G401.6 (cell line): ENCODE measurements at regions not wholly inside any gene's neighbourhood (a gene's known extent, or its start where the extent isn't known, plus 50 kb on each side); places are given as distances from the start of the nearest gene placed in this dataset.
A peak's percentile ranks its signal among the peaks of the same experiment; 100 is the strongest.

Experiments used
- FAIRE-seq: peaks from 2 replicates; lab custom pipeline; 2012; peaks lifted over from hg19 to GRCh38; lab: Jason Lieb, UNC

DNA sequence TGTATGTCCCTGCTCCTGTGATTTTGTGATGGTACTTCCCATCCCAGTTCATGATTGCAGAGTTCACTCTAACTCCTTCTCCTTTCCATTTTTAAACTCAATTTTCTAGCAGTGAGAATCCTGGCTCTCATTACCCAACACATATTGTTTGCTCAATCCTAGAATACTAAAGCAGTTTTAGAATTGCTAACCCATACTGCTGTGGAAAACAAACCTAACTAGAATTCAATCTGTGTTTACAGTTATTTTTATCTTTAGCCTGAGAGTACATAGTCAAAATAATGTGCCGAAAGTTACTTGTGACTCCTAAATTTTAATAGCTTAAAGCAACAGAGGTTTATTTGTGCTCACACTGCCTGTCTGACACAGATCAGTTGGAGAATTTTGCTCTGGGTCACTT, 508.0 kb downstream of the AACS start:
- no peak for FAIRE-seq

DNA sequence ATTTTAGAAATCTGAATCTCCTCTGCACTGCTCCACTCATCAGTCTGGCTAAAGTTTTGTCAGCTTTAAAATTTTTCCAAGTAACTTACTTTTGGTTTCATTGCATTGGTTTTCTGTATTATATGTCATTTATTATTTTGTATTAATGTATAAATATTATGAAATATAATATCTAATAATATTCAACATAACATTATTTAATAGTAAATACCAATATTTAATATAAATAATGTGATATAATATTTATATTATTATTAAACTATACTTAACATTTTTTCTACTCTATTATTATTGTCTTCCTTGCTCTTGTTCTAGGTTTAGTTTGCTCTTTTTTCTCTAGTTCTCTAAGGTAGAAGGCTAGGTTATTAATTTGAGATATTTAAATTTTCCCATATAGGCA, 512.1 kb downstream of the AACS start:
- FAIRE-seq: peak; percentile 88

DNA sequence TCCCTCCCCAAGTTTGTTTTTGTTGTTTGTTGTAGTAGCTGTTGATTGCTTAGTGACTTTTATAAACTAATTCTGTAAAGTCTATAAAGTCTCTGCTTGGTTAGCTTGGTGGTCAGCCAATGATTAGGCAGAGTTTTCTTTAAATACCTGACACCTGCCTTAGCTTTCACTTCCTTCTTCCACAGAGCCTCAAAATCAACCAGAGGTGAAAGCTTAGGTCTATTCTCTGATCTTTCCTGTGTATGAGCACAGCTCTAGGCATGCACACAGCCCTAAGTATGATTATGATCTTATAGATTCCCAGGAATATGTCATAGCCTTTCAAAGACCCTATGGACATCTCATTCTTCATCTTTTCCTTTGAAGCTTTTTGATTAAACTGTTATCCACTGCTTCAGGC, 514.7 kb downstream of the AACS start:
- no peak for FAIRE-seq

DNA sequence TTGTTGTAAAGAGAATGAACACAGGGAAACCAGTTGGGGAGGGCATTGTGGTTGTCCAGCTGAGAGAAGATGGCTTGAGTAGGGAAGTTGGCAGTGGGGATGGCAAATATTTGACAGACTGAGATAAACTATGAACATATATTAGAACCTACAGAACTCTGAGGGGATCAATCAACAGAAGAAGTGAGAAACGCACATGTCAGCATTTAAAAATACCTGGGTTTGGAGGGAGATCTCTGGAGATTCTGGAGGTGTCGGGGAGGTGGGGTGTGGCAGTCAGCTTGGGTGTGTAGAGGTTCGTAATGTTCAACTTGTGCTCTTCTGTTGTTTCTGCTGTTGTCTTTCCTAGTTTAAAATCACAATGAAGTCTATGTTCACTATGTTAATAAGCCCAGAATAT, 517.8 kb downstream of the AACS start:
- no peak for FAIRE-seq

DNA sequence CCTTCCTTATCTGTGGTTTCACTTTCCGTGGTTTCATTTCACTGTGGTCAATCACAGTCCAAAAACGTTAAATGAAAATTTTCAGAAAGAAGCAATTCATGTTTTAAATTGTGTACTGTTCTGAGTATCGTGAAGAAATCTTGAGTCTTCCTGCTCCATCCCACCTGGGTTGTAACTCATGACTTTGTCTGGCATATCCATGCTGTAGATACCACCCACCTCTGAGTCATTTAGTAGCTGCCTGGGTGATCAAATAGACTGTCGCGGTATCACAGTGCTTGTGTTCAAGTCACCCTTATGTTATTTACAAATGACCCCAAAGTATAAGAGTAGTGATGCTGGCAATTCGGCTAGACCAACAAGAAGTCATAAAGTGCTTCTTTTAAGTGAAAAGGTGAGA, 521.2 kb downstream of the AACS start:
- no peak for FAIRE-seq

DNA sequence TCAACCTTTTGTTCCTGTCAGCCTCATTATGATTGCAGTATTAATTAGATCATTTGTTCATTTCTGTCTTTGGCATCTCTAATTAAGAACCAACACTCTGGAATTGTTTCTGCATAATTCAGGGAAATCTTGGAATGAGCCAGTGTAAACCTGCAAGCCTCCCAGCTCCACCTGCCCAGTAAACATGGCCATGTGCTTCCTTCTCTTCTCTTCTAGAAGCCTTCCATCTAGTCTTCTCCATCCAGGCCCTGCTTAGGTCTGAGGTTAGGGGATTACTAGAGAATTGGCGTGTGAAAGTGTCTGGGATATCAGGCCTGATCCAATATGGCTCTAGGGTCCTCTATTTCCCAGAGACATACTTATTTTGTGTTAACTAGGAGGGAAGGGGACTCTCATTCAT, 528.0 kb downstream of the AACS start:
- no peak for FAIRE-seq

DNA sequence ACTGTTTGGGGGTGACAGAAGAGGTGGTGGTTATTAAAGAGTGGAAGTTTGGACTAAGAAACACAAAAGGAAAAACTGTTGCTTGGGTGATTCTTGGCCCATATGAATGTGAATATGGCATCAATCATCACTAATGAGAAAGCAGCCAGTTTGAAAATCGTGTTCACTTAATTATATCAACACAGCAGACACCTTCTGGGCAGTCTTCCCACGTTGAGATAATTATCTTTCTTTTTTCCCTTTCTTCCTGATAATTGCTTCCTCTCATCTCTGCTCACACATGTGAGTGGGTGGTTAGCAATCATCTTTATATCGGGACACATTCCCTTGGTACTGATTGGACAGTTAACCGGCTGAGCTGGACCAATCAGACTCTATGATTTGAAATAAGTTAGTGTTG, 539.7 kb downstream of the AACS start:
- FAIRE-seq: no peak

DNA sequence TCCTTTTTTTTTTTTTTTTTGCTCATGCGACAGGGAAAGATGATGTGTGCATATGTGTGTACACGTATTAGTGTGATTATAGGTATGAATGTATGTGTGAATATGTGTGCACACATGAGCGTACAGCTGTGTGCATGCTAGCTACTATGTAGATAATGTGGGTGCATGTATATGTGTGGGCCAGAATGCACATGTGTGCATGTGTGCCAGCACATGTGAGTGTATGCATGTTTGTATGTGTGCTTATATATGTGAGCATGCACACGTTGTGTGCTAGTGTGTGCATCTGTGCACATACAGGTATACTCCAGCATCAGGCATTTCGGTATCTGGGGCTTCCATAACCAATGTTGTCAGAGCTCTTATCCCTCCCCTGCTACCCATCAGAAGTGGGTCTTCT, 541.1 kb downstream of the AACS start:
- FAIRE-seq: no peak

DNA sequence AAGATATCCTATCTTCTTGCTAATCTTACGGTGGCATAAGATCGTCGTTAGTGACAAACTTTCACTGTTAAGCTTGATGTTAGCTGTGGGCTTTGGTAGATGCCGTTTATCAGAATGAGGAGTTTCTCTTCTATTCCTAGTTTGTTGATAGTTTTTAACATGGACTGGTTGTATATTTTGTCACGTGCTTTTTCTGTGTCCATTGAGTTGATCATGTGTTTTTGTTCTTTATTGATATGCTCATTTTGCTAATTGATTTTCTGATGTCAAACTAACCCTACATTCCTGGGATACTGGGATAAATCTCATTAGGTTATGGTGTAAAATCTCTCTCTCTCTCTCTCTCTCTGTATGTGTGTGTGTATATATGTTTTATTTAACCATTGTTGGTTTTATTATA, 545.1 kb downstream of the AACS start:
- FAIRE-seq: no peak

DNA sequence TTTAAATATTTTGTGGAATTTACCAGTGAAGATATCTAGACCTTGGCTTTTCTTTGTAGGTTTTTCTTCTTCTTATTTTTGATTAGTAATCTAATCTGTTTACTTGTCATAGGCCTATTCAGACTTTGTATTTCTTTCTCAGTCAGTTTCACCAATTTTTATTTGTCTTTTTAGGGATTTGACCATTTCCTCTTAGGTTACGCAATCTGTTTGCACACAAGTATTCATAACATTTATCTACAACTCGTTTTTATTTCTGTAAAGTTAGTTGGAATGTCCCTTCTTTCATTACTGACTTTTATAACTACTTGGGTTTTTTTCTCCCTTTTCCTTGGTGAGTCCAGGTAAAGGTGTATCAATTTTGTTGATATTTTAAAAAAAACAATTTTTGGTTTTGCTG, 545.7 kb downstream of the AACS start:
- no peak for FAIRE-seq

DNA sequence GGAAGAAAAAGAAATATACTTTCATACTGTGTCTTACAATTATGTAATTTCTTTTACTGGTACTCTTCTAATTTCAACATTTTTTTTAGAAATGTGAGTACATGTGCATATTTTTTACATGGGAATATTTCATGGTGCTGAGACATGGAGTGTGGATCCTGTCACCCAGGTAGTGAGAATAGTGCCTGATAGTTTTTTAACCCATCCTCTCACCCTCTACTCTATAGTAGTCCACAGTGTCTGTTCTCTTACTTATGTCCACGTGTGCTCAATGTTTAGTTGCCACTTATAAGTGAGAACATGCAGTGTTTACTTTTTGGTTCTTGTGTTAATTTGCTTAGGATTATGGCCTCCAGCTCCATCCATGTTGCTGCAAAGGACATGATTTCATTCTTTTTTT, 548.8 kb downstream of the AACS start:
- no peak for FAIRE-seq

DNA sequence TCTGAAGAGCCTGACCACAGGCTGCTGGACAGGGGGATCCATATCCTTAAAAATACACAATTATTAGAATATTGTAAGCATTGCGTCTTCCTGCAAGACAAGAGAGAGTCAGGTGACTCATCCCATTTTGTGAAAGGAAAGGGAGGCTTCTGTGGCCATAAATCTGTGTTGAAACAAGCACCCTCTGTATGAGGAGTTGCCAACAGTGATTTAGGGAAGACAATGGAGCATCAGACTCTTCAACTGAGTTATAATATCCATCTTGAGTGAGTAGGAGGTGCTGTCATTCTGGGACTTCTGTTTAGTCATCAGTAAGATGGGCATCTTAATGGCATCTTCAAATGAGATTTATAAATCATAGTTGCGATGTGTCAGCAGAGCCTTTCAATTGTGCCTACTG, 554.5 kb downstream of the AACS start:
- no peak for FAIRE-seq

DNA sequence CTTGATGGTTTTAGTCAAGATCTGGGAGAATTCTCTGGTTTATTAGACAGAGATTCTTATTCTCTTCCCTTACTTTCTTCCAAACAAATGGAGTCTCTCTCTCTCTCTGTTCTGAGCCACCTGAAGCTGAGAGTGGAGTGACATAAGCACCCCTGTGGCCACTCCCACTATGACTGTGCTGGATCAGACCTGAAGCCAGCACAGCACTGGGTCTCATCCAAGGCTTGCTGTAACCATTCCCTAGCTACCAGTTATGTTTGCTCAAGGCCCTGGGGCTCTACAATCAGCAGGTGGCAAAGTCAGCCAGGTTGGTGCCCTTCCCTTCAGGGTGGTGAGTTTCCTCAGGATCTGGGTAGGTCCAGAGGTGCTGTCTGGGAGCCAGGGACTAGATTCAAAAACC, 568.5 kb downstream of the AACS start:
- FAIRE-seq: no peak

DNA sequence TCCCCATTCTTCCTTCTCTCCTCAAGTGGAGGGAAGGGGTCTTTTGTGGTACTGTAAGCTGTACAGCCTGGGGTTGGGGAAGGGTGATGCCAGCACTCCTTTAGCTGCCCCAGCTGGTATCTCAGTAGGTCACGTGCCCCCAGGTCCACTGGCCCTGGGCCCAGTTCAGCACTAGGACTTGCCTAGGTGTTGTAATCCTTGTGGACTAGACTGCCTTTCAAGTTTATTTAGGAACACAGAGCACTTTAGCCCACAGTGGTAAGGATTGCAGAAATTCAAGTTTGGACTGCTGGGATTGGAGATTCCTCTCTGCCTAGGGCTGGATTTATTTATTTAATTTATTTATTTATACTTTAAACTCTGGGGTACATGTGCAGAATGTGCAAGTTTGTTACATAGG, 569.6 kb downstream of the AACS start:
- no peak for FAIRE-seq

DNA sequence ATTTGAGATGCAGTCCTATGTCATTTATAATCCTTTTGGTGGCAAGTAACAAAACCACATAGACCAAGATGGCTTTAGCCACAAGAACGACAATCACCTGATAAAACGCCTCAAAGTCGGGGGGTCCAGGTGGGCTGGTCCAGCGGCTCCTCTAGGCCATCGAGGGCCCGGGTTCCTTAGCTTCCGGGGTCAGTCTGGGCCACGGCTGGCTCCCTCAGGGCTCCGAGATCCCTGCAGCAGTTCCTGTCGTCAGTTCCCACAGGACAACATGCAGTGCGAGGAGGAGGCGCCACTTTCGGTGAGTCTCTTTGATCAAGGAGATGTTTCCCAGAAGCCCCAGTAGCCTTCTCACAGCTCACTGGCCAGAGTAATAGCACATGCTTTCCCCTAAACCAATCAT, 574.6 kb downstream of the AACS start:
- FAIRE-seq: no peak

DNA sequence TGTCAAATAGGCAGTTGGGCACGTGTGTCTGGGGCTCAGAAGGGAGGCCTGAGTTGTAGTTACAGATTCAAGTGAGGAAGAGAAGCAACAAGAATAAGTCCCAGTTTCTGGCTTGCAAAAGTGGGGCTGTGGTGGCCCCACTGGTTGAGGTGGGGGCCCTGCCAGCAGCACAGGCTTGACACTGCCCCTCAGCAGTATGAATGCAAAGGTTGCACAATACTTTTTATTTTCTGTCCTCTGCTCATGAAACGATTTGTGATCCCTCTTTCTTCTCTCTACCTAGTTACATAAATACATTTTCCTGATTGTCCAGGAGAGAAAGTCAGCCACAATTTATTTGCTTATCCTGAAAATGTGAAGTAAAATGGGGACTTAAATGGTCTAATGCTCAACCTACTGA, 577.8 kb downstream of the AACS start:
- no peak for FAIRE-seq

DNA sequence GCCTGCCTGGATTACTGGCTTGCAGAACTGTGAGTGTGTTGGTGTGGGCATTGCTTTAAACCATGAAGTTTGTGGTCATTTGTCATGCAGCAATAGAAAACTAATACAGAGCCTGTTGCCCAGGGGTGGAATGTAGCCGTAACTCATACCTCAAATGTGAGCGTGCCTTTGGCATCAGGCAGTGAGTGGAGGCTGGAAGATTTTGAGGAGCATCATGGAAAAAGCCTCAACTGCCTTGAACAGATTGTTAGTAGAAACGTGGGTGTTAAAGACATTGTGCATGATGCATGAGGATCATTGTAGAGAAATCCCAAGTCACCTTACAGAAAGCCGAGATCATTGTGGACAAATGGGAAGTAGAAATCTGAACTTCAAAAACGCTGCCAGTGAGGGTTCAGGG, 580.5 kb downstream of the AACS start:
- no peak for FAIRE-seq

DNA sequence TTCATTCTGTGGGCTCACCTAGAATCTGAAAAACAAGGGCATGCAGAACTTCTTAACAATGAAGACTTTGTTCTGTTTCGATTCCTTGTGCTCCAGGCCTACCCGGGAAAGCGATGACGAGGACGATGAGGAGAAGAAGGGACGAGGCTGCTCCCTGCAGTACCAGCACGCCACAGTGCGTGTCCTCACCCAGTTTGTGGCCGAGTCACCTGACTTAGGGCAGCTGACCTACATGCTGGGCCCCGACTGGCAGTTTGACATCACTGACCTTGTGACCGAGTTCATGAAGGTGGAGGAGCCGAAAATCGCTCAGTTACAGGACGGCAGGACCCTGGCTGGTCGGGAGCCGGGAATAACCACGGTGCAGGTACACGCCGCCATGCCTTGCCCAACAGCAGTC, 585.4 kb downstream of the AACS start:
- FAIRE-seq: no peak

DNA sequence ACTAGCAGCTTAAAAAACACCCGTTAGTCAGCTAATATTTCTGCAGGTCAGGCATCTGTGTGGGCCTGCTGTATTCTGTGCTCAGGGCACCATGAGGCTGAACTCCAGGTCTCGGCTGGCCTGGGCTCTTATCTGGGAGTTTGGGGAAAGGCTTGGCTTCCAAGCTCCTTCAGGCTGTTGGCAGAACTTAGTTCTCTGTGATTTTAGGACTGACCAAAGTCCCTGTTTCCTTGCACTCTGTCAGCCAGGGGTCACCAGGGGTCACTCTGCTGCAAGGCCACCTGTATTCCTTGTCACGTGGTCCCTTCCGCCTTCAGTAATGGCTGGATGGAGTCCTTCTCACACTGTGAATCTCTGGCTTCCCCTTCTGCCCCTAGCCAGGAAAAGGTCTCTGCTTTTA, 586.4 kb downstream of the AACS start:
- no peak for FAIRE-seq

DNA sequence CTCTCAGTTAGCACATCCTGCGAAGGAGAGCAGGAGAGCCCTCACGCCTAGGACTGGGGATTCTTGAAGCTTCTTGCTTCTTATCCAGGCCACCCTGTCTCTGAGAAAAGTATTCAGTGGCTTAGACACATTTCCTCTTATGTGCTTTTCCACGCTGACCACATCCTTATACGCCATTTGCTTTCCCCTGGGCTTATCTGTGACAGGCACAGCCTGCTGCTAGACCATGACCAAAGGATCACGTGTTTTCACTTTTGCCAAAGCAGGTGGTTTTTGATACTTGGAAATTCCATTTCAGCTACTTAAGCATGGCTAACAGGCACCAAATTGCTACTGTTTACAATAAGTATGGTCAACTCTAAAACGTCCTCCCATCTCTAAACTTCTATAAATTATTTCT, 587.4 kb downstream of the AACS start:
- FAIRE-seq: no peak

DNA sequence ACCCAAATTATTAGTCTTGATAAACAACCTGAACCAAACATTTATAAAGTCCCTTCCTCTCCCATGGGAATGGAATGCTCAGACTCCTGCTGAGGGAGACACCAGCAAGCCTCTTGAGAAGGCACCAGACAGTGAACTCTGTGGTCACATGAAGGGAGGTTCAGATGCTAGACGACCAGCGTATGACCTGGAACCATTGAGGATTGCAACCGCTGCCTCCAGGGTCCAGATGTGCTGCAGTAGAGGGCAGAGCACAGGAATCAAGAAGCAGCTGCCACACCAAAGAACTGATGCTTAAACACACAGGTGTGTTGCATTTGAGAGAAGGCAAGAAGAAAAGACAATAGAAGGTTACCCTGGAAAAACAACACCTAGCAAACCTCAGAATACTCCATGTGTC, 592.4 kb downstream of the AACS start:
- no peak for FAIRE-seq

DNA sequence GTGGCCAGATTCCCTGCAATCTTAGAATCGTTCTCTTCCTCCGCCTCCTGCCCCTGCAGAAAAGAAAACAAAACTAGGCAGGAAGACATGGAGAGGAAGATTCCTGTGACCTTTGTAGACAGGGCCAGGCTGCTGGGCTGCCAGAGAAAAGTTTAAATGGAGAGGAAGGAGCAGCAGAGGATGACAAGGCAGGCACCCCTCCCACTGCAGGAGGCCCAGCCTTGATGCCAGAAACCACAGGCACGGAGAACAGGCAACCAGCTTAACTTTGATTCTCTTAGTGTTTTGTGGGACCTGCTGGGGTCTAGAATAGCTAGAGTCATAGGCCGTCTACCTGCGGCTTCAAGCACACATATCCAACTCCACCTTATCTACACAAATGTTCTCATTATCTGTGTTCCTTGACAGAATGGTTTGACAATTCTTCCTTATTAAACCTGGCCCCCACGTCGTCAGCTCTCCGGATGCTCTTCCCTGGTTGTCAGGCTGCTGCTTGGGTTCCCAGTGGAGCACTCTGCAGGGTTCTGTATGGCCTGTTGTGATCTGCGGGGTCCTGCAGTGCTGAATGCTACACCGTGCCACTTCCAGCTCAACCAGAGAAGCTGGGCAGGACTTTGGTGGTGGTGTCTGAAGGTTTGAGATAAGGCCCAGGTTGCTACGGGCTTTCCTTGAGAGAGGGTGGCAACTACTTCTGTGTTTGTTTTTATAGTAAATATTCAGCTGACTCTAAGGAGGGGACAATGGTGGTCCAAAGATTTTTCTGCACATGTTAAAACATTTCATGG, 609.5 kb downstream of the AACS start:
- FAIRE-seq: no peak

DNA sequence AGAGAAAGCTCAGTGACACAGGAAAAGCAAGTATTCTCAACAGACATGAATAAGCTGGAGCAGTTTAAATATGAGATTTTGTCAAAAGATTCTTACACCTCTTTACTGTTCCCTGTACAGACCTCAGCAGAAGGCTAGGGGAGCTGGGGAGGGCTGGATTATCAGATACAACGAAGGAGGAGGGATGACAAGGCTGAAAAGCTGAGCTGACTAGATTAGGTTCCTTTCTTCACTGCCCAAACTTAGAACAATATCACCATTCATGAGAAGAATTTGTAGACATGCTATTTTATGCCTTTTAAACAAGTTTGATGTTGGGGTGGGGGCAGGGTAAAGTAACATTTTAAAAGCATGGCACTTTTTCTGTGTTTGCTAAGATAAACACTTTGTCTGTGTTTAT, 611.1 kb downstream of the AACS start:
- FAIRE-seq: no peak

DNA sequence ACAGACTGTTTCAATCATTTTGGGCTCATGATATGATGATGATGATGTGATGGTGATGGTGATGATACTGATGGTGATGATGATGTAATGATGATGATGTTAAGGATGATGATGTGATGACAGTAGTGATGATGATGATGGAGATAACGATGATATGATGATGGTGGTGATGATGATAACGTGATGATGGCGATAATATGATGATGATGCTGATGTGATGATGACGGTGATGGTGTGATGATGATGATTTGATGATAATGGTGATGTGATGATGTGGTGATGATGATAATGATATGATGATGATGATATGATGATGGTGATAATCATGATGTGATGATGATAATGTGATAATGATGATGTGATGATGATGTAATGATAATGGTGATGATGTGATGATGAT, 612.6 kb downstream of the AACS start:
- no peak for FAIRE-seq

DNA sequence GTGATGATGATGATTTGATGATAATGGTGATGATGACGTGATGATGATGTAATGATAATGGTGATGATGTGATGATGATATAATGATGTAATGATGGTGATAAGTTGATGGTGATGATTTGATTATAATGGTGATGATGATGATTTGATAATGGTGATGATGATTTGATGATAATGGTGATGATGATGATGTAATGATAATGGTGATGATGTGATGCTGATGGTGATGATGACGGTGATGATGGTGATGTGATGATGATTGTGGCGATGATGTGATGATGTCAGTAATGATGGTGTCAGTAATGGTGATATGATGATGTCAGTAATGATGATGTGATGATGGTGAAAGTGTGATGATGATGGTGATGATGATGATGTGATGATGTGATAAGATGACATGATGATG, 613.4 kb downstream of the AACS start:
- no peak for FAIRE-seq
